ENCODE measurements at regions not wholly inside any gene's neighbourhood (a gene's known extent, or its start where the extent isn't known, plus 50 kb on each side); places are given as distances from the start of the nearest gene placed in this dataset.

- TF ChIP-seq NANOG (IDR thresholded peaks at IDR 0.05; ENCODE audit: borderline replicate concordance), result no peak
- TF ChIP-seq CTCF (conservative IDR thresholded peaks at IDR 0.05; ENCODE audit: low read depth in 2 of 2), result no peak
- no peak for TF ChIP-seq JUNB (IDR thresholded peaks at IDR 0.05; ENCODE audit: unreplicated experiment)
- no peak for TF ChIP-seq REST (IDR thresholded peaks at IDR 0.05; ENCODE audit: unreplicated experiment)
- no peak for TF ChIP-seq STAT1 (IDR thresholded peaks at IDR 0.05; ENCODE audit: unreplicated experiment)
- no peak for TF ChIP-seq EZH2 (IDR thresholded peaks at IDR 0.05; ENCODE audit: low read depth, unreplicated experiment)
- no peak for TF ChIP-seq ETS1 (IDR thresholded peaks at IDR 0.05)
- no peak for TF ChIP-seq ZNF114 (CRISPR knock-in tag; IDR thresholded peaks at IDR 0.05)
- TF ChIP-seq EZH2phosphoT487 (IDR thresholded peaks at IDR 0.05; ENCODE audit: unreplicated experiment), result no peak
Measured at GRCh38 chr5:110169461-110169860, 479.7 kb downstream of the MAN2A1 start (continued).

GRCh38 chr5:110177729-110178128, 488.0 kb downstream of the MAN2A1 start:
- no peaks in the 10 kb centered on the region for H3K27me3 ChIP-seq (ENCODE audit: insufficient read depth)
- DNase-seq (ENCODE audit: low spot score) (no peak), ATAC-seq (no peak)
- H3K9me2 ChIP-seq (ENCODE audit: insufficient read depth), result no peaks in the 10 kb centered on the region
- no peaks in the 10 kb centered on the region for H3K27me3 Mint-ChIP-seq (ENCODE audit: insufficient read depth, low read depth, poor library complexity)
- no peak overlapping the region for H3K4me2 ChIP-seq
- H2AFZ ChIP-seq, result no peak overlapping the region
- H3K4me1 Mint-ChIP-seq, result peaks cover 6% of the 10 kb centered on the region; the same call in 2 of the 3 replicates
- H3K4me1 ChIP-seq (ENCODE audit: insufficient read depth), result no peaks in the 10 kb centered on the region
- H4K20me1 ChIP-seq (replicated peaks; ENCODE audit: insufficient read depth), result no peaks in the 10 kb centered on the region
- H3K4me3 Mint-ChIP-seq, result no peak overlapping the region
- no peaks in the 10 kb centered on the region for H3K79me2 ChIP-seq (replicated peaks; ENCODE audit: insufficient read depth)
- H3K4me3 ChIP-seq, result no peak overlapping the region
- no peak overlapping the region for H3K27ac ChIP-seq (ENCODE audit: low read depth)
- no peaks in the 10 kb centered on the region for H3K36me3 Mint-ChIP-seq (ENCODE audit: low read depth)
- no peaks in the 10 kb centered on the region for H3F3A ChIP-seq (replicated peaks; ENCODE audit: low read depth)
- no peak overlapping the region for H3K27ac Mint-ChIP-seq
- no peaks in the 10 kb centered on the region for H3K9me3 Mint-ChIP-seq
- H3K36me3 ChIP-seq (ENCODE audit: insufficient read depth), result no peaks in the 10 kb centered on the region
- TF ChIP-seq POLR2AphosphoS5 (IDR thresholded peaks at IDR 0.05; ENCODE audit: low read depth) (no peak), EZH2phosphoT487 (IDR thresholded peaks at IDR 0.05; ENCODE audit: unreplicated experiment) (no peak), NANOG (IDR thresholded peaks at IDR 0.05; ENCODE audit: borderline replicate concordance) (no peak), ZNF462 (CRISPR knock-in tag; IDR thresholded peaks at IDR 0.05) (no peak), ZNF114 (CRISPR knock-in tag; IDR thresholded peaks at IDR 0.05) (no peak), STAT1 (IDR thresholded peaks at IDR 0.05; ENCODE audit: unreplicated experiment) (no peak), ETS1 (IDR thresholded peaks at IDR 0.05) (no peak)

Measured in GM23338 (cell line).